Esophagus squamous epithelium (tissue), 4 donors: ENCODE measurements at regions not wholly inside any gene's neighbourhood (a gene's known extent, or its start where the extent isn't known, plus 50 kb on each side); places are given as distances from the start of the nearest gene placed in this dataset.

Source experiments
- POLR2A ChIP-seq, 4 donors: fragments of 450-650 bp; IDR thresholded peaks; one replicate each; pipeline ENCODE4 v1.6.1; 2017; ENCODE audit warnings: antibody characterized with exemption in 4 of 4, mild to moderate bottlenecking in 4 of 4, moderate library complexity in 3 of 4
- TF ChIP-seq, protein P1 (sequence below), 6 experiments: fragments of 450-650 bp in 4 of 6; fragments of 200-600 bp in 2 of 6; sonication (generic) in 2 of 6; IDR thresholded peaks; one replicate each; pipeline ENCODE4 v1.5.1; 2016 to 2019; ENCODE audit warnings: antibody characterized with exemption in 6 of 6, mild to moderate bottlenecking in 4 of 6, moderate library complexity in 4 of 6

DNA sequence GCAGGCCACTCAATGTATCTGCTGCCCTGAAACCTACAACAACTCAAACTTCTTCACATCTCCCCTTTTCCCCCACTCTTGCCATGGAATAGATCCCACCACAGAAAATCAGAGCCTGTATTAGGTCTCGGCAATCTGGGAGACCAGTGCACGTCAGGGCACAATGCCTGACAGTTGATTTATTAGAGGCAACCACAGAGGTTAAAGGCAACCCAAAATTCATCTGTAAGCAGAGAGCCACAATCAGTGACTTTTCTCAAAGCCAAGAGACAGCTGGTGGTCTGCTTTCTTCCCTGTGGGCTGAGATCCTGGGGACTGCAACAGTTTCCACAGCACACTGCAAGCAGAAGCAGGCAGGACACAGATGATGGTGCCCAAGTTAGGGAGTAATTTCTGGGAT, 169.0 kb upstream of the NTF3 start:
- TF ChIP-seq, protein P1, sequence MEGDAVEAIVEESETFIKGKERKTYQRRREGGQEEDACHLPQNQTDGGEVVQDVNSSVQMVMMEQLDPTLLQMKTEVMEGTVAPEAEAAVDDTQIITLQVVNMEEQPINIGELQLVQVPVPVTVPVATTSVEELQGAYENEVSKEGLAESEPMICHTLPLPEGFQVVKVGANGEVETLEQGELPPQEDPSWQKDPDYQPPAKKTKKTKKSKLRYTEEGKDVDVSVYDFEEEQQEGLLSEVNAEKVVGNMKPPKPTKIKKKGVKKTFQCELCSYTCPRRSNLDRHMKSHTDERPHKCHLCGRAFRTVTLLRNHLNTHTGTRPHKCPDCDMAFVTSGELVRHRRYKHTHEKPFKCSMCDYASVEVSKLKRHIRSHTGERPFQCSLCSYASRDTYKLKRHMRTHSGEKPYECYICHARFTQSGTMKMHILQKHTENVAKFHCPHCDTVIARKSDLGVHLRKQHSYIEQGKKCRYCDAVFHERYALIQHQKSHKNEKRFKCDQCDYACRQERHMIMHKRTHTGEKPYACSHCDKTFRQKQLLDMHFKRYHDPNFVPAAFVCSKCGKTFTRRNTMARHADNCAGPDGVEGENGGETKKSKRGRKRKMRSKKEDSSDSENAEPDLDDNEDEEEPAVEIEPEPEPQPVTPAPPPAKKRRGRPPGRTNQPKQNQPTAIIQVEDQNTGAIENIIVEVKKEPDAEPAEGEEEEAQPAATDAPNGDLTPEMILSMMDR (IDR thresholded peaks at IDR 0.05), result no peak
- TF ChIP-seq POLR2A (IDR thresholded peaks at IDR 0.05), result no peak
